ENCODE measurements at regions not wholly inside any gene's neighbourhood (a gene's known extent, or its start where the extent isn't known, plus 50 kb on each side); places are given as distances from the start of the nearest gene placed in this dataset.

- no peak for DNase-seq
Measured at GRCh38 chr13:26989261-26989956, 182.2 kb downstream of the USP12 start.

- no peak for DNase-seq
Measured at GRCh38 chr13:26988059-26988769, 183.4 kb downstream of the USP12 start.

- no peak for DNase-seq
Measured at GRCh38 chr13:26987486-26988013, 184.1 kb downstream of the USP12 start.

- peak; percentile 84 for DNase-seq
Measured at GRCh38 chr13:26985285-26985878, 186.2 kb downstream of the USP12 start.

- DNase-seq = no peak
Measured at GRCh38 chr13:26984337-26984736, 187.3 kb downstream of the USP12 start.

GRCh38 chr13:26983543-26984320, 187.9 kb downstream of the USP12 start:
- DNase-seq = no peak

- no peak for DNase-seq
Measured at GRCh38 chr13:26980099-26981031, 191.2 kb downstream of the USP12 start.

- DNase-seq = no peak
Measured at GRCh38 chr13:26979334-26979733, 192.3 kb downstream of the USP12 start.

- DNase-seq = no peak
Measured at GRCh38 chr13:26978081-26978860, 193.3 kb downstream of the USP12 start.

- no peak for DNase-seq
Measured at GRCh38 chr13:26977541-26977940, 194.1 kb downstream of the USP12 start.

GRCh38 chr13:26976313-26976712, 195.3 kb downstream of the USP12 start:
- DNase-seq = no peak

GRCh38 chr13:26973946-26974345, 197.7 kb downstream of the USP12 start:
- DNase-seq = no peak

GRCh38 chr13:26973295-26973694, 198.3 kb downstream of the USP12 start:
- no peak for DNase-seq

- no peak for DNase-seq
Measured at GRCh38 chr13:26971990-26972887, 199.4 kb downstream of the USP12 start.

- no peak for DNase-seq
Measured at GRCh38 chr13:26968431-26969341, 202.9 kb downstream of the USP12 start.

- DNase-seq = no peak
Measured at GRCh38 chr13:26967119-26968038, 204.2 kb downstream of the USP12 start.

- no peak for DNase-seq
Measured at GRCh38 chr13:26966701-26967080, 204.9 kb downstream of the USP12 start.
